Calu3 (cell line): ENCODE measurements at regions not wholly inside any gene's neighbourhood (a gene's known extent, or its start where the extent isn't known, plus 50 kb on each side); places are given as distances from the start of the nearest gene placed in this dataset.
"Not testable (repeated sequence)": the region's sequence is repeated elsewhere in the genome, so short reads cannot be mapped to it uniquely, and the experiment has no call there.

Experiments used
- BruUV-seq: library from RNA; stranded (reverse); fragments of 400-500 nt; replicated peaks from 2 replicates; lab custom pipeline; 2021; lab: Mats Ljungman, UMichigan
- CTCF ChIA-PET: fragments of 300-600 bp; sonication (Branson Sonifier 250); formaldehyde crosslinking; loops from one replicate; lab custom pipeline; 2022; ENCODE audit warnings: antibody characterized with exemption; lab: Charles Lee
- DNase-seq: peaks from one replicate; pipeline ENCODE4 v3.0.0; 2022
- H3K27ac Mint-ChIP-seq: one replicate; pipeline ENCODE4 v1.8.0; 2022; ENCODE audit warnings: mixed read lengths; ENCODE audit not compliant: unreplicated experiment
- H3K27me3 Mint-ChIP-seq: one replicate; pipeline ENCODE4 v1.8.0; 2022; ENCODE audit warnings: mixed read lengths; ENCODE audit not compliant: unreplicated experiment
- H3K36me3 Mint-ChIP-seq: one replicate; pipeline ENCODE4 v1.8.0; 2022; ENCODE audit warnings: mild to moderate bottlenecking, moderate library complexity, mixed read lengths; ENCODE audit not compliant: insufficient read depth, unreplicated experiment
- H3K4me1 Mint-ChIP-seq: one replicate; pipeline ENCODE4 v1.8.0; 2022; ENCODE audit warnings: mild to moderate bottlenecking, low read depth, mixed read lengths; ENCODE audit not compliant: unreplicated experiment
- H3K4me3 Mint-ChIP-seq: one replicate; pipeline ENCODE4 v1.8.0; 2022; ENCODE audit warnings: mild to moderate bottlenecking, low read depth, moderate library complexity, mixed read lengths; ENCODE audit not compliant: unreplicated experiment
- H3K9me3 Mint-ChIP-seq: one replicate; pipeline ENCODE4 v1.8.0; 2022; ENCODE audit warnings: low read depth, mixed read lengths; ENCODE audit not compliant: unreplicated experiment
- intact Hi-C: fragments of 100-400 bp; cut with micrococcal nuclease; formaldehyde crosslinking; loops from one replicate; pipeline ENCODE4 v1.10.0; 2022; ENCODE audit not compliant: unreplicated experiment
- TF ChIP-seq, protein P1 (sequence below): fragments of 200-600 bp; IDR thresholded peaks from one replicate; pipeline ENCODE4 v1.8.0; 2022; ENCODE audit warnings: antibody characterized with exemption; ENCODE audit not compliant: unreplicated experiment

- TF ChIP-seq, protein P1, sequence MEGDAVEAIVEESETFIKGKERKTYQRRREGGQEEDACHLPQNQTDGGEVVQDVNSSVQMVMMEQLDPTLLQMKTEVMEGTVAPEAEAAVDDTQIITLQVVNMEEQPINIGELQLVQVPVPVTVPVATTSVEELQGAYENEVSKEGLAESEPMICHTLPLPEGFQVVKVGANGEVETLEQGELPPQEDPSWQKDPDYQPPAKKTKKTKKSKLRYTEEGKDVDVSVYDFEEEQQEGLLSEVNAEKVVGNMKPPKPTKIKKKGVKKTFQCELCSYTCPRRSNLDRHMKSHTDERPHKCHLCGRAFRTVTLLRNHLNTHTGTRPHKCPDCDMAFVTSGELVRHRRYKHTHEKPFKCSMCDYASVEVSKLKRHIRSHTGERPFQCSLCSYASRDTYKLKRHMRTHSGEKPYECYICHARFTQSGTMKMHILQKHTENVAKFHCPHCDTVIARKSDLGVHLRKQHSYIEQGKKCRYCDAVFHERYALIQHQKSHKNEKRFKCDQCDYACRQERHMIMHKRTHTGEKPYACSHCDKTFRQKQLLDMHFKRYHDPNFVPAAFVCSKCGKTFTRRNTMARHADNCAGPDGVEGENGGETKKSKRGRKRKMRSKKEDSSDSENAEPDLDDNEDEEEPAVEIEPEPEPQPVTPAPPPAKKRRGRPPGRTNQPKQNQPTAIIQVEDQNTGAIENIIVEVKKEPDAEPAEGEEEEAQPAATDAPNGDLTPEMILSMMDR, result no peak
- intact Hi-C loops, result no loop called here
- H3K27me3 Mint-ChIP-seq, result no peaks in the 10 kb centered on the region
- no TSS peak for BruUV-seq
- no peaks in the 10 kb centered on the region for H3K4me1 Mint-ChIP-seq
- DNase-seq, result no peak
- H3K36me3 Mint-ChIP-seq, result no peaks in the 10 kb centered on the region
- H3K4me3 Mint-ChIP-seq, result no peak overlapping the region
- CTCF ChIA-PET, result no interaction called here
- H3K27ac Mint-ChIP-seq, result no peak overlapping the region
- peaks cover 14% of the 10 kb centered on the region for H3K9me3 Mint-ChIP-seq
These were observed 744.1 kb downstream of the DHX35 start for GRCh38 chr20:39706184-39706663.

DNA sequence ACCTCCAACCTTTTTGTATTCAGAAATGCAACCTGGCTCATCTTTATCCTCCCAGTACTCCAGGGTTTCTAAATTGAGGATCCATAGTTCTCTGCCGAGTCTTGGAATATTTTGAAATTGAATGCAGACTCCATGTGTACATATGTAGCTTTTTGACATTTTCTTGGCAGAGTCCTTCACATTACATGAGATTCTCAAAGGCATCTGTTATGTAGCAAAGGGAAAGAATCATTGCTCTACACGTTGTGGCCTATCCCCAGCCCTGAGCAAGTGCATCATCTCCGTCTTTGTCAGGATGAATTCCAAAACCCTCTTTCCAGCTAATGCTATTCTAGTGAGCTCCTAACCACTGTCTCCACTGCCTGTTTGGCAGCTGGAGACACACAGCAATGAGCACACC lies 742.9 kb downstream of the DHX35 start:
- no peak for DNase-seq
- no peak overlapping the region for H3K4me3 Mint-ChIP-seq
- H3K9me3 Mint-ChIP-seq, result peaks cover 15% of the 10 kb centered on the region
- BruUV-seq, result no TSS peak
- H3K27me3 Mint-ChIP-seq, result no peaks in the 10 kb centered on the region
- intact Hi-C loops, result no loop called here
- no peaks in the 10 kb centered on the region for H3K36me3 Mint-ChIP-seq
- no peaks in the 10 kb centered on the region for H3K4me1 Mint-ChIP-seq
- CTCF ChIA-PET, result no interaction called here
- no peak overlapping the region for H3K27ac Mint-ChIP-seq
- TF ChIP-seq, protein P1, result no peak

DNA sequence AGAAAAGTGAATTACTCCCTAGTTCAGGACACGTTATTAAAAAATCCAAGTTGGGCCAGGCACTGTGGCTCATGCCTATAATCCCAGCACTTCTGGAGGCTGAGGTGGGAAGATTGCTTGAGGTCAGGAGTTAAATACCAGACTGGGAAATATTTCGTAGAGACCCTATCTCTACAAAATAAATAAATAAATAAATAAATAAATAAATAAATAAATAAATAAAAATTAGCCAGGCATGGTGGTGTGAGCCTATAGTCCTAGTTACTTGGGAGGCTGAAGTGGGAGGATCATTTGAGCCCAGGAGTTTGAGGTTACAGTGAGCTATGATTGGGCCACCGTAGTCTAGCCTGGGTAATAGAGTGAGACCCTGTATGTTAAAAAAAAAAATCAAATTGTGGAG lies 741.2 kb downstream of the DHX35 start:
- DNase-seq, CTCF ChIA-PET, H3K4me3 Mint-ChIP-seq, intact Hi-C loops, H3K27me3 Mint-ChIP-seq, H3K4me1 Mint-ChIP-seq, H3K36me3 Mint-ChIP-seq, H3K27ac Mint-ChIP-seq, BruUV-seq: not testable (repeated sequence)
- peaks cover 12% of the 10 kb centered on the region for H3K9me3 Mint-ChIP-seq

DNA sequence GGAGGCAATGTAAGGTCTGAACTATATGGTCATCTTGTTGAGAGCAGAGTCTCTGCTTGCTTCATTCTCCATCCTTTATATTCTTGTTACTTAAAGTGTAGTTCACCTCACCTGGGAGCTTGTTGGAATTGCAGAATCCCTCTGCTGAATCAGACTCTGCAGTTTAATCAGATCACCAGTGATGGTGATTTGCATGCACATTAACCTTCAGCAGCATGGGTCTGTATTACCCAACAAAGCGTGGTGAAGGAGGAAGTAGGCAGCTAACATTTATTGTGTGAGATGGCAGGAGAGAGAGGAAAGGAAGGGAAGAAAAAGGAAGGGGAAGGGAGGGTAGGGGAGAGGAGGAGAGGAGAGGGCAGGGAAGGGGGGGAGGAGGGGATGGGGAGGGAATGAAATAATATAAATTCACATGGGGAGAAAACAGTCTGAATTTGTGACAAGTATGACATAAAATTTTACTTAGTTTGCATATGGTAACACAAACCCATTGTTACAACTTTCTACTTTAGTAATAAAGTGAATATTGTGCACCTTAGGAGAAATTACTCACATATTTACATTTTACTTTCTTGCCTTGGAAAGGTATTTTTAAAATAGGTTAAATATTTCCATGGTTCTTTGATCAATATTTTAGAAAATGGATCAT lies 740.7 kb downstream of the DHX35 start:
- H3K36me3 Mint-ChIP-seq, result no peaks in the 10 kb centered on the region
- no peak for DNase-seq
- intact Hi-C loops, result no loop called here
- H3K4me1 Mint-ChIP-seq, result no peaks in the 10 kb centered on the region
- no peak overlapping the region for H3K4me3 Mint-ChIP-seq
- CTCF ChIA-PET, result interaction anchor here (0.7 kb wide), 1 partner anchor 312 kb away, joined by 3 read pairs; no protein-coding TSS in a partner anchor
- H3K27ac Mint-ChIP-seq, result no peak overlapping the region
- TF ChIP-seq, protein P1, result no peak
- peaks cover 10% of the 10 kb centered on the region for H3K9me3 Mint-ChIP-seq
- BruUV-seq, result no TSS peak
- H3K27me3 Mint-ChIP-seq, result no peaks in the 10 kb centered on the region

- intact Hi-C loops, result no loop called here
- CTCF ChIA-PET, result no interaction called here
- BruUV-seq, result no TSS peak
- TF ChIP-seq, protein P1, result no peak
- Mint-ChIP-seq H3K4me1 (no peaks in the 10 kb centered on the region), H3K27me3 (no peaks in the 10 kb centered on the region), H3K27ac (no peak overlapping the region), H3K4me3 (no peak overlapping the region), H3K9me3 (peaks cover 14% of the 10 kb centered on the region), H3K36me3 (no peaks in the 10 kb centered on the region)
- DNase-seq, result no peak
These were observed 738.4 kb downstream of the DHX35 start for GRCh38 chr20:39700528-39700927.
